ENCODE measurements at regions not wholly inside any gene's neighbourhood (a gene's known extent, or its start where the extent isn't known, plus 50 kb on each side); places are given as distances from the start of the nearest gene placed in this dataset.

DNA sequence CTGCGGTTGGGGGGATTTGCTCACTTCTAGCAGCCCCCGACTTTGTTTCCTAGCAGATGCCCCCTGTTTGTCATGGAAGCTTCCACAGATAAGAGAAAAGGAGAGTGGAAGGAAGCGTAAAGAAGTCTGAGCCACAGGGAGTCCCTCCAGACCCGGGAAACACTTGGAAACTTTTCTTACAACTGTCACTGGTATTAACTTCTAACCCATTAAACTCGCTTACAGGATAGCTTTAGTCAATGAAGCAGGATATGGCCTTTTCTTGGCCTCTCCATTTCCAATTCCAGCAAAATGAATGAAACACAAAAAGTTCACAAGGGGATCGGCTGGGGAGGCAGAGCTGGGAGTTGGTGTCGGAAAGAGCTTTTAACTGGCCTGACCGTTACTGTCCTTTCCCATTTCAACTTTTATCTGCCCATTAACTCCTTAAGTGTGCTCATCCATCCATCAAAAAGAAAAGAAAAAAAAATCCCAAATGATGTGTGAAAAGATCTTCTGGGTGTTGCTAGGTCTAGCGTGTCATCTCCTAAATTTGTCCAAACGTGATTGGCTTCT lies 231.9 kb upstream of the ARGLU1 start:
- no peak for DNase-seq (ENCODE audit: low spot score)

DNA sequence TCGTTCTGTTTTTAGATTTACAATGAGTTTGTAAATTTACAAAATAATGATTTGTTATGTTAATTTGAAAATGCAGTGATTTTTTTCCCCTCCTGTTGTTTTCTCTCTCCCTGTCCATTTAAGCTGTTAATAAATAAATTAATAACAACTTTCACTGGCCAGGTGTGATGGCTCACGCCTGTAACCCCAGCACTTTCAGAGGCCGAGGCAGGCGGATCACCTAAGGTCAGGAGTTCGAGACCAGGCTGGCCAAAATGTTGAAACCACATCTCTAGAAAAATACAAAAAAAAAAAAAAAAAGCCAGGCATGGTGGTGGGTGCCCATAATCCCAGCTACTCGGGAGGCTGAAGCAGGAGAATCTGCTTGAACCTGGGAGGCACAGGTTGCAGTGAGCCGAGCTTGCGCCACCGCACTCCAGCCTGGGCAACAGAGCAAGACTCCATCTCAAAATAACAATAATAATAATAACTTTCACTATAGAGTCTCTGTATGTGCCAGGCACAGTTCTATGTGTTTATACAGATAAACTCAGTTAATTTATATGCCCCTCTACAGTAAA lies 229.2 kb upstream of the ARGLU1 start:
- DNase-seq (ENCODE audit: low spot score), result no peak

DNA sequence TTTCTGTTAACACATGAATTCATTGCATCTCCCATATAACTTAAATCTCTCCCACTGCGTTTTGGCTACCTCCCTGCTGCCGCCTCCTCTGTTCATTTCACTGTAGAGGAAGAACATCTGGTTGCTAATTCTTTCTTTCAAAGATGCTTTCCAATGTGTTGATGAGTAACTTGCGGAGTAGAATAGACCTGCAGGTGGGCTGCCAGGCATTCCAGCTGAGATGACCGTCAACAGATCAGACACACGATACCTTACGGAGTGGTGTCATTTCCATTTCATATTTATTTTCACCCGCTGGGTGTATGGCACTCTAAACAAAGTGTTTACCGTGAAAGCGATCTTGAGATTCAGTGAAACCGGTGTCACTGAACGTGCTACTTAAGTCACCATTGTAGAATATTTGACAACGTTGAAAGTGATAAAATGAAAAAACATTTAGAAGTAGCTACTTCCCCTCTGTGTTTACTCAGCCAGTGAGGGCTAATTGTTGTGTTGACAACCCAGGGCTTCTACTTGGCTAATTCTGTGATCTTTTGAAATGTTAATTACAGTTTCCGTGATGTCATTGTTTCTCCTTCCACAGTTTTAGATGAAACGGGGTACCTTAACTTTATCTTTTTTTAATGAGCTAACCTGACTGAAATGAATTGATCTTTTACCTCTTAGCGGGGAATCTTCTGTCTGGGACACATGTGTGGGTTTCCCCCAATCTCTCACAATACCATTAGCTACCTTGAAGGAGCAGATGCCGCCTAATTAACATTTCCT lies 228.5 kb upstream of the ARGLU1 start:
- DNase-seq (ENCODE audit: low spot score), result no peak

DNA sequence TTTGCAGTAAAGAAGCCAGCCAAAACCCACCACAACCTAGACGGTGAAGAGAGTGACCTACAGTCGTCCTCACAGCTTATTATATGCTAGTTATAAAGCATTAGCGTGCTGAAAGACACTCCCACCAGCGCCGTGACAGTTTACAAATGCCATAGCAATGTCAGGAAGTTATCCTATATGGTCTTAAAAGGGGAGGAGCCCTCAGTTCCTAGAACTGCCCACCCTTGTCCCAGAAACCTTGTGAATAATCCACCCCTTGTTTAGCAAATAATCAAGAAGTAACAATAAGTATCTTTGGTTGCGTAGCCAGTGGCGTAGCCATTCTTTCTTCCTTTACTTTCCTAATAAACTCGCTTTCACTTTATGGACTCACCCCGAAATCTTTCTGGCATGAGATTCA lies 227.9 kb upstream of the ARGLU1 start:
- DNase-seq (ENCODE audit: low spot score), result no peak

DNA sequence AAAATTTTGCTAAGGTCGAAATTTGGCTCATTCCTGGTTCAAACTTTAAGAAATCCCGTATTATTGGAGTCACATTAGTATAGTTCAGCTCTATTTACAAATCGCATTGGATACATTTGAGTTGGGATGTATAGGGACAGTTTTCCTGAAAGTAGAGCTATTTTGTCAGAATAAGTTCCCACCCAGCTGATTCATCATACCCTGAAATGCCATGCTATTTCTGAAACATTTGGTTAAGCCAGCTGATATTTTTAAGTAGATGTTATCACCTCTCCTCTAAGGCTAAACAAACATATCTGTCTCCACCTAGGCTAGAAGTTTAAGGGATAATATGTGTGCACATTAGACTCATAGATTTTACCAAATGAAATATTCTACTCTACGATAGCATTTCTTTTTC lies 226.2 kb upstream of the ARGLU1 start:
- no peak for DNase-seq (ENCODE audit: low spot score)

DNA sequence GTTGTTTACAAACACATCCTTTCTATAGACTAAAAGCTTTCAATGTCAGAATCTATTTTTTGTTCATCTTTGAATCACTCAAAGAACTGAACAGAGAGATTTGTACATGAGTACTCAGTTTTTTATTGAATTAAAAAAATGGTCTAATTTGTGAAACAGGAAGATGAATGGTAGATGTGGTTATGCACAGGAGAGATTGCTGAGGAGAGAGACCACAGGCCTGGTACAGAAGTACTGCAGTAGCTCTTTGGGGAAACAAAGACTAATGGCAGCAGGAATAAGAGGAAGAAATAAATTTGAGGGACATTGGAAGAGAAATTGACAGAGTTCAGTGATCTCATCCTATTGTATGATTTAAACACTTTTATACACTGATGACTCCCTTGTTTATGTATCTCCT lies 222.0 kb upstream of the ARGLU1 start:
- DNase-seq (ENCODE audit: low spot score), result no peak

DNA sequence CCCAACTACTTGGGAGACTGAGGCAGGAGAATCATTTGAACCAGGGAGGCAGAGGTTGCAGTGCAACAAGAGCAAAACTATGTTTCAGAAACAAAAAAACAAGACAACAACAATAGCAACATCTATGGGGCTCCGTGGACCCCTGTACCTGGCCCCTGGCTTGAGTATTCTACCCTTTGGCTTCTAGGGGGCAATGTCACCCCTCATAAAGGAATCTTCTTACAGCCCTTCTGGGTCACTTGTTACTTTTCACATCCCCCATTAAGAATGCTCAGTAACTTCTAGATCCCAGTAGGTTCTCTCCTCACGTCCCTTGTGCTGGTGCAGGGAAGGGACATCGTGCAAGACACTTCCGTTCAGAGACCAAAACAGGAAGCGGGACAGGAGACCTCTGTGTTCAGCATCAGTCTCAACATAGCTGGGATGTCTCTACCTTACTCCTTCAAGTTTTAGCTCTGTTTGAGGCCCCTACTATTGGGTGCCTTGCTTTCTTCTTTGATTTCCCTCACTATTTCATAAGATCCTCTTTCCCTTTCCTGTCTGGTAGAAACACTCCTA lies 218.1 kb upstream of the ARGLU1 start:
- DNase-seq (ENCODE audit: low spot score), result no peak

DNA sequence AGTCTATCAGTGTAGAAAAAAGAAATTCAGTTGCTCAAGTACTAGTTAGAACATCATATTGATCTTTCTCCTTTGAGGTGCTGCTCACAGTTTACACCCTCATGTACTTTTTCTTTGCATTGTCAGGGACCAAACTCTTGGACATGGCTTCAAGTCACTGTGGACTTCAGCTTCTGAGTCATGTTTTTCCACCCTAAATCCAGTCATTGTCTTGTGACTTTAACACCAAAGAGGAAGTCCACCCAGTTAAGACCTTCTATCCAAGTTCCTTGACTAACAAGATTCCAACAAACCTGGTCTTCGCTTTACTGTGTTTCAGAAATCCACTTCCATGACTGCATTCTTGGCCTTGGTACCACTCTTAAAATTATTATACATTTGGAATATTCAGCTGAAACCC lies 206.7 kb upstream of the ARGLU1 start:
- no peak for DNase-seq (ENCODE audit: low spot score)

DNA sequence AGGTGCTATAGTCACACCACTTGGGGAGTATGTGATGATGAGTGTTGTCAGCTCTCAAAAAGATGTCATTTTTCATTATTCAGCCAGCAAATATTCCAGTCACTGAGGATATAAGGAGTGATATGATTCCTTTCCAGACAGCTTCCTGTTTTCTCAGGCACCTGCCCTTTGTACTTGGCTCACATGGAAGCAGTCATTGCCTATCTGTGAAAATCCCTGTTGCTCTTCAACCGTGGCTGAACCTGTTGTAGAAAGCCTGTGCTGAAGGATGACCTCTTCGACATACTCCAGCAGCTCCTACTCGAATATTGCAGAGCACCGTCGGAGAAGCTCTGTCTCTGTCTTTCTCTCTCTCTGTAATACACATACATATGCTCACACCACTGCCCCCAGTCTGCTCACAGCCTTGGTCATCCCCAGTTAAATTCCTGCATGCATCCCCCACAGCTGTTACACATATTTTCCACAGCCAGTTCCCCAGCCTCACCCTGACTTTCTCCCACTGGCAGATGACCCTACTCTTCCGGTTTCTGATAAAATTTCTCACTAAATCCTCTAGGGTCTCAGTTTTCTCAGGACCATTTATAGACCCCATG lies 204.2 kb upstream of the ARGLU1 start:
- DNase-seq (ENCODE audit: low spot score), result no peak

DNA sequence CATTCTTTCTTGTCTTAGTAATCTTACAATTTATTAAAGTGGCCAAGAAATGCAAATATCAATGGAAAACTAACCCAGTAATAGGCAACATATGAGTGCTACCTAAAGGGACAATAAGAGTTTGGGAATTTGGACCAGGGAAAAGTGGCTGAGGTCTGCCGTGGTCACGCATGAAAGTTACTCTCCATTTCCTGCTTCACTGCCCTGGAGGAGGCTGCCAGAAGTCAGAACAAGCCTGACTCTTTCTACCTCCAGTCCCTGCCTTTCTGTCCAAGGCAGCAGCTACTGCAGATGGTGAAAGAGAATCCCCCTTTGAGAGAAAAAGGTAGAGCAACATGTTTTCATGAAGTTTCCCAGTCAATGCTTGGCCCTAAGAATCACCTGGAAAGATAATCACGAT lies 201.1 kb upstream of the ARGLU1 start:
- no peak for DNase-seq (ENCODE audit: low spot score)

DNA sequence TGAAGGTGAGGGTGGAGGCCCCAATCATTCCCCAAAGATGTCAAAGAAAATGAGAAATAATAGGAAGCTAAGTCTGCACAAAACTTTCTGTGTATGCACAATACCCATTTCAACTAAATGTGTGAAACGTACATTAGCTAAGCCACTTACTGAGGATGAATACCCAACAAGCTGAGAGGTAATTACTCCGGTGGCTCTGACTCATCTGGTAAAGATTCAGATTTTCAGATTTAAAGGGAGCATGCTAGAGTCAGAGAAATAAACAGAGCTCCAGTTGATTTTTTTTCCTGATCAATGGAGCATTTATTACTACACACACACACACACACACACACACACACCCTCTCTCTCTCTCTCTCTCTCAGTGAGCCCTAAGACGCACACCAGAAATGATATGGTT lies 194.8 kb upstream of the ARGLU1 start:
- no peak for DNase-seq (ENCODE audit: low spot score)

DNA sequence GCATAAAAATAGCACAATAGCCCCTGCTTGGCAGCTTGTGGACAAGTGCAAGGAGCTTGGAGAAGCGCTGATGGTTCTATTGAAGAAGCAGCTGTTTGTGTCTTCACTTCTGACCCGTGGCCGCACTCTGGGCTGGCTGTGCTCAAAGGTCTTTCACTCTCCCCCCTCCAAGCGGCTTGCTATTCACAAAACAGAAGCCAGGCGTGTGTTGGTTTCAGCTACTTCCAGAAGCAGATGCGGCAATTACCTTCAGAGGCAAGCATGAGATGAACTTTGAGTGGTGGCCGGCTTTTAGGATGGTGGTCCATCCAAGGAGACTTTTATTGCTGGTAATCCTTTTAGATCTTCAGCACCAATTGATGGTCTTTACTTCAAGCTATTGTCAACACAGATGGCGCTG lies 188.5 kb upstream of the ARGLU1 start:
- DNase-seq (ENCODE audit: low spot score), result no peak

DNA sequence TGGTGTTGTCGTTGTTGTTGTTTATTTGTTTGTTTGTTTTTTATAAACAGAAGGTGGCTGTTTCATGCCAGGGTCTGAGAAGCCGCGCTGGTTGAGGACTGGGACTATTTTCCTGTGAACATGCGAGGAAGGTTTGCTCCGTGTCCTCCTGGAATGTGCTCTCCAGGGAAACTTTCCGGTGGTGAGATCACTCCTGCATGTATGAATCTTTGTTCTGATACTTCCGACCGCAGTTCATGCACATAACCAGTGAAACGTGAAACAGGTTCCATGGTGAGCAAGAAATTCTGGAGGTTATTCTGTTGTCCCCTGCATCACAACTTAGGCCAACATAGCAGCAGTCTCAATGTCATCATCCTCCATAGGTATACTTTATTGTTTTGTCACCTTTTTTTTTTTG lies 187.6 kb upstream of the ARGLU1 start:
- no peak for DNase-seq (ENCODE audit: low spot score)

DNA sequence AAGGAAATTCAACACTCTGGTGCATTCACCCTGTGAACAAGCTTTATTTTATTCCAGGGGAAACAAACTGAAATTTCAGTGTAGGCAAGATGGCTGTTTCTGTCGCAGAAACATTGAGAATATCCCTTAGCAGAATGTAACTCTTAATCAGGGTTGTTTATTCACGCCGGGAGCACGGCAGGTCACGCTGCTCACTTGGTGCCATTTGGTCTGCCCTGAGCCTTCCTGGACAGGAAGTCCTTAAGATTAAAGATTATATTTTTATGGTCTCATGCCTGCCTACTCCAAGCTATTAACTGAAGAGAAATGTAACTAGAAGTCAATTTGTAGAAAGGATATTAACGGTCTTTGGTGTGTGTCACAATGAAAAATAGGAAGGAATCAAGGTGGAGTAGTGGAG lies 185.3 kb upstream of the ARGLU1 start:
- no peak for DNase-seq (ENCODE audit: low spot score)

DNA sequence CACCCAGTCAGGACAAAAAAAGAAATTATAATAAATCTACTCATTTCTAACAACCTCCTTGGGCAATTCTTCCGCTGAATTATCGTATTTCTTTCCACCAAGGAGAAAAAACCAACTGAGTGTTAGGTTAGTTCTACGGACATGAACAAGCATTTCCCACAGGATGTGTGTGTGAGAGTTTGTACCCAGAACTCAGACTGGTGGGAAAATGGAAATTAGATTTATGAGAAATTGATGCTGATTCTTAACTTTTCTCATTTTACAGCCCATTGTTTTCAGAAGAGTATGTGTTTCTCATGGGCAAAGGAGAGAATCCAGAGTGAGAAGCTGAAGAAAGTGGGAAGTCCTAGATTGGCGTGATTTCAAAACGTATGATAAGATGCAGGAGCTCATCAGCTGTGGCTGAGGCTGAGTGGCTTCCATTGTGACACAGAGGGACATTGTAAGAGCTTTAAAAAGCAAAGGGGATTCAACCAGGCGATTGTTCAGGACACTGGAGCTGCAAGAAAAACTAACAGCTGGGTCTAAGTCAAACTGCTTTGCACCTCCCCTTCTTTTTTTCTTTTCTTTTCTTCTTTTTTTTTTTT lies 184.7 kb upstream of the ARGLU1 start:
- no peak for DNase-seq (ENCODE audit: low spot score)

DNA sequence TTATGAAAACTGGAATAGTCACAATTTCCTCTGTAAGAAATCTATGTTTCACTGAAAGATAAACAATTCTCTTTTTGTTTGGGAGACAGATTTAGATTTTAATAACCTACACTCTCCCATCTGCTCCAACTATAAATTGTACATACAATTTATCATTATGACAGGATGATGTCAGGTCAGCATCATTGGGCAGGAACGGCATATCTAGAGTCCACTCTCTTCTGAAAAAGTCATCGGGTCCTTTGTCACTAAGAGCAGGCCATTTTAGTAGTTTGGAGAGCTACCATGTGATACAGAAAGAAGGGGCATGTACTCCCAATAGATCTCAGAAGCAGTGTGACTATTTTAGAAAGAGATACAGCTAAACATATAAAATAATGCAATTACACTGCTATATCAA lies 180.8 kb upstream of the ARGLU1 start:
- no peak for DNase-seq (ENCODE audit: low spot score)

DNA sequence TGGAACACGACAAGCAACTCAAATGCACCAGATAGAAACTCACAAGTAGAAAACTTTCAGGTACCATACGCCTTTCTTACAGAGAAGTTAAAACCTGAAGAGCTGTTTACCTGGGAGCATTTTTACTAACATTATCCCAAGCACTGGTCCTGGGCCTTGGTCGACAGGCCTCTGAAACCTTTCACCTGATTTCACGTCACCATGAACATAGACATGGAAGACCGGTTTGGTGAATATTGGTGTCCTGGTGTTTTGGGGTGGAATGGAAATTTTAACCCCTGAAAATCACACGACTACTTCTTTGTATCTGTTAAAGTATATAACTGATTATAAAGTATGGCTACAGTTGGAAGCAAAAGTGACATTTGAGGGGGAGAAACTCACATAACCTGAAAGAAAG lies 176.6 kb upstream of the ARGLU1 start:
- DNase-seq (ENCODE audit: low spot score), result no peak

DNA sequence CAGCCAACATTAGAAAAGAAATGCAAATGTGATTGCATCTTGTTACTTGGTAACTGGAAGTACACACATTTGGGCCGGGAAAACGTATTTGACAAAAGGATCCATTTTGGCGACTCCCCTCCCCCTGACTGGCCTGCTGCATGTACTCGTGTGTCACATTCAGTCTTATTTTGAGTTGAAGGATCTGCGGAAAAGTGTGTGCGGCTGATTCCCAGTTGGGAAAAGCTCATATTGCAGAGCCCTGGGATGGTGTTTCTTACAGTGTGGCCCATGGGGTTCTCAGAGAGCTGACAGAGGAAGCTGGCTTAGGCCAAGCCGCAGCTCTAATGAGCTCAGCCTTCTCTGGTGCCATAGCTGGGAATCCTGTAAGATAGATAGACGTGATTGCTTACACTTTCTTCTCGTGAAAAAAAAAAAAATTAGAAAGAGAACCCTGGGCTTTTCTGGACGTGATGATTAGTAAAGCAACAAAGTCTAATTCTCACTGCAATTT lies 170.3 kb upstream of the ARGLU1 start:
- DNase-seq (ENCODE audit: low spot score), result no peak

DNA sequence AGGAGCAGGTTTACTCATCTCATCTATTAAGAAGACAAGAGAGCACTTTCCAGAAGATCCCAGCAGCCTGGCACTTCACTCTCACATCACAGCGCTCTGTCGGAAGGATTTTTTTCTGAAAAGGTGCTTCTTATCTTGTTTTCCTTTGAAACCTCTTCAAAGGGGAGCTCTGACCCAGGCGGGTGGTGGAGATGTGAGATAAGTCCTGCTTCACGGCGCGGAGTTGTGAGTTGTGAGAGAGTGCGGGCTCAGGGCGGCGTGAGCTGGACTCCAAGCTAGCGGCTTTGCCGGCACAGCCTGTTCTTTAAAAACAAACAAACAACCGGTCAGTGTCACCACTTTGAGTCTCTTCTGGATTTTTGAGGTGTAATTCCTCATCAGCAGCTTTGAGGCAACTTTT lies 169.0 kb upstream of the ARGLU1 start:
- DNase-seq (ENCODE audit: low spot score), result no peak

DNA sequence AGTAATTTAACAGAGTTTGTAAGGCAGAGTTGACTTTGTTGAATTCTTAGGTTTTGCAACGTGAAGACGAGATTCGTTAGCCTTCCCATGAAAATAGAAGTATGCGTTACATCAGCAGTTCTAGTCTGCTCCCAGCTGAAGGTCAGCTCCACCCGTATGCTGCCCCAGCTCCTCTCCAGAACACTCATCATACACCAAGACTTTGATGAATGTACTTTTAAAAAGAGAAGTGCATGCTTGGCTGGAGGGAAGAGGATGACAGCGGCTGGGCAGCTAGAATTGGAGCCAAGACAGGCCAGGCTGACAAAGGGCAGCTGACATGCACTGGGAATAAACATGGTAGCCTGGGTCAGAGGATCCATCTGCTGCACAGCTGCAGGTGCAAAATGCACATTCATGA lies 166.3 kb upstream of the ARGLU1 start:
- DNase-seq (ENCODE audit: low spot score), result no peak

DNA sequence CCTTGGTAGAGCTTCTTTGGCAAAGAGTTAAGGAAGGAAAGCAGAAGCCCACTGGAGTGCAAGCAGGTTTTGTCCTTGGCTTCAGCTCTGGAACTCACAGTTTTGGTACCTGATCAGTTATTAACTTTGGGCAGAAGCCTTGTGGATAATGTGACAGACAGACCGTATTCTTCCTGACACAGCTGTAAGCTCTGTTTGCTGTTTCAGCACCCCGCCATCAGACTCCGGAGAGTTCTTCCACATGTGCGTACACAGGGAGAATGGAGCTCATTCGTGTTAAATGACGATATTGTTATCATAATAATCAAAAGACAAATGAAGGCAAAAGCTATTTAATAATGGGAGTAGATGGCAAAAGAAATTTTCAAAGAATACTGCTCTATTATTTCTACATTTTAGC lies 155.1 kb upstream of the ARGLU1 start:
- DNase-seq (ENCODE audit: low spot score), result no peak

DNA sequence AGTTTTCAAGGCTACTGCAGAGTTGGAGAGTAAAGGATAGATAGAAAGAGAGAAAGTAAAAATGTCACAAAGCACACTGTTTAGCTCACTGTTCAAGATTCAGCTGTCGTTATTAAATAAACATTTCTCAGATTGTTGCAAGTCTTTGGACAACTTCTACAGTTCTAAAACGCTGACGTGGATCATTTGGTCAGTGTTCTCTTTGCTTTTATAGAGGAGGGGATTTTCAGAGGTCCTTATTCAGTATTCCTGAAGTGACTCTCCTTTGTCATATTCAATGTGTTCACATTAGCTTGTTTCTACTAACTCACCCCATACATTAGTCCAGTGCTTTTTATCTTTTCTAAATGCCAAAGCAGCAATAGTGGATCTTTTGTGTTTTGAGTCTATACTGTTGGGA lies 154.7 kb upstream of the ARGLU1 start:
- no peak for DNase-seq (ENCODE audit: low spot score)

DNA sequence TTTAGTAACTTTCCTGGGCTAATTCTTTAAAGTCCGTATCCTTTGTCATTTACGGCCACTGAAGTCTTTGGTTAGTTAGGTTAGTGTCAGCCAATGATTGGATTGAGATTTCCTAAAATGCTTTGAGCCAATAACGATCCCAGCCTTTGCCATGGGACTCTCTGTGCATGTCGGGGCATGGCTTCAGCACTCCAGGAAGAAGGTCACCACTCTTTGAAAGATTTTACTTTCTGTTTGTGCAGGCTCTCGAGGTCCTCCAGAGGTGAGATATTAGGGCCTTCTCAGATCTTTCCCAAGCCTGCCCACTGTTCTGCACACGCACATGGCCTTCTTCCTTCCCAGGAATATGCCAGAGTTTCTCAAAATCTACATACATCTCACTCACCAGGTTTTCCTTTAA lies 153.7 kb upstream of the ARGLU1 start:
- DNase-seq (ENCODE audit: low spot score), result no peak

All from AG08395 (cell line).